ENCODE measurements at regions not wholly inside any gene's neighbourhood (a gene's known extent, or its start where the extent isn't known, plus 50 kb on each side); places are given as distances from the start of the nearest gene placed in this dataset.

DNA sequence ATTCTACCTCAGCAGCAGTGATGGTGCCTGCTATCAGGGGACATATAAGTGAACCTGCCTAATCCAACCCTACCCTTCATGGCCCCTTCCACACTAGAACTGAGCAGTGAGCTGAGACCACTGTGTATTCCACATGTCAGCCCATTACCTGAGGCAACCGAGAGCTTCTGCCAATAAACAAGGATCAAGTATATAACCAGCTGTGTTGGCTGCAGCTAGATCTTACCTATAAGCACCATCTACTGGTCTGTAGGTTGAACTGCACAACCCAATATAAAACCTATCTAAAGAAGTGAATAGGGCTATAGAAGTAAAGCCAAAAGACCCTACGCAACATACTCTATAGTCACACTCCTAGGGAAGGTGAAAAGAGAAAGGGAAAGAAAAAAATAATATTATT, 376.9 kb downstream of the HHIPL2 start:
- DNase-seq (ENCODE audit: low spot score) = peak; percentile 31
- in situ Hi-C loops (cut with MboI; ENCODE audit: low sequenced_read_pairs, unreplicated experiment) = loop anchor here (25.0 kb wide), 2 partner anchors 434 to 684 kb away; partner anchors contain the start of gene DUSP10
- TF ChIP-seq, protein P1, sequence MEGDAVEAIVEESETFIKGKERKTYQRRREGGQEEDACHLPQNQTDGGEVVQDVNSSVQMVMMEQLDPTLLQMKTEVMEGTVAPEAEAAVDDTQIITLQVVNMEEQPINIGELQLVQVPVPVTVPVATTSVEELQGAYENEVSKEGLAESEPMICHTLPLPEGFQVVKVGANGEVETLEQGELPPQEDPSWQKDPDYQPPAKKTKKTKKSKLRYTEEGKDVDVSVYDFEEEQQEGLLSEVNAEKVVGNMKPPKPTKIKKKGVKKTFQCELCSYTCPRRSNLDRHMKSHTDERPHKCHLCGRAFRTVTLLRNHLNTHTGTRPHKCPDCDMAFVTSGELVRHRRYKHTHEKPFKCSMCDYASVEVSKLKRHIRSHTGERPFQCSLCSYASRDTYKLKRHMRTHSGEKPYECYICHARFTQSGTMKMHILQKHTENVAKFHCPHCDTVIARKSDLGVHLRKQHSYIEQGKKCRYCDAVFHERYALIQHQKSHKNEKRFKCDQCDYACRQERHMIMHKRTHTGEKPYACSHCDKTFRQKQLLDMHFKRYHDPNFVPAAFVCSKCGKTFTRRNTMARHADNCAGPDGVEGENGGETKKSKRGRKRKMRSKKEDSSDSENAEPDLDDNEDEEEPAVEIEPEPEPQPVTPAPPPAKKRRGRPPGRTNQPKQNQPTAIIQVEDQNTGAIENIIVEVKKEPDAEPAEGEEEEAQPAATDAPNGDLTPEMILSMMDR (IDR thresholded peaks at IDR 0.05; ENCODE audit: borderline replicate concordance, control extremely low read depth, extremely low read depth, insufficient read depth, missing control alignments) = peak; percentile 51

DNA sequence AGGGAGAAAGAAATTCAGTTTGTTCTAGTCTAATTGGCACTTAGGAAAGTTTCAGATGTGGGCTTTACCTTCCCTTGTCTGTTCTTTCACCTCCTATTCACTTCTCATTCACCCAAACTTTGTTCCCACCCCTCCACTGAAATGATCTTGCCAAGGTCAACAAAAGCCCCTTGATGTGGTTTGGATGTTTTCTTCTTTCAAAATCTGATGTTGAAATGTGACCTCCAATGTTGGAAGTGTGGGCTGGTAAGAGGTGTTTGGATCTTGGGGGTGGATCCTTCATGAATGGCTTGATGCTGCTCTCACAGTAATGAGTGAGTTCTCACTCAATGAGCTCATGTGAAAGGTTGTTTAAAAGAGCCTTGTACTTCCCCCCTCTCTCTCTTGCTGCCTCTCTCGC, 379.3 kb downstream of the HHIPL2 start:
- no peak for DNase-seq (ENCODE audit: low spot score)
- TF ChIP-seq, protein P1 (IDR thresholded peaks at IDR 0.05; ENCODE audit: borderline replicate concordance, control extremely low read depth, extremely low read depth, insufficient read depth, missing control alignments) = no peak
- in situ Hi-C loops (cut with MboI; ENCODE audit: low sequenced_read_pairs, unreplicated experiment) = loop anchor here (25.0 kb wide), 2 partner anchors 431 to 681 kb away; partner anchors contain the start of gene DUSP10

DNA sequence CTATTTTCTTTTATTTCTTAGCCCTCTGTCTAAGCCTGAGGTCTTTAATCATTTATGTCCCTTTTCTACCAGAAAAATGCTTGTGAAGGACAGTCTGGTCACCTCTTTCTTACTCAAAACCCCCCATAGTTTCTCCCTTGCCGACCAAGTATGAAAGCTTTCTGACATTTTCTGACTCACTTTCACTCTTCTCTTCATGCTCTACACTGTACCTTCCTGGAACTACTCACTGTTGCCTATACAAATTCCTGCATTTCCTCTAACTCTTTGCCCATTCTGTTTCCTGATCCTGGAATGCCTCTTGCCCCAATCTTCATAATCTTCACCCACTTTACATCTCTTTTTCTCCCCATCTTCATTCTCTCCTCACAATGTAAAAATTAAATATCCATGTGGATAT, 380.0 kb downstream of the HHIPL2 start:
- in situ Hi-C loops (cut with MboI; ENCODE audit: low sequenced_read_pairs, unreplicated experiment) = loop anchor here (25.0 kb wide), 2 partner anchors 431 to 681 kb away; partner anchors contain the start of gene DUSP10
- DNase-seq (ENCODE audit: low spot score) = no peak
- TF ChIP-seq, protein P1 (IDR thresholded peaks at IDR 0.05; ENCODE audit: borderline replicate concordance, control extremely low read depth, extremely low read depth, insufficient read depth, missing control alignments) = no peak

DNA sequence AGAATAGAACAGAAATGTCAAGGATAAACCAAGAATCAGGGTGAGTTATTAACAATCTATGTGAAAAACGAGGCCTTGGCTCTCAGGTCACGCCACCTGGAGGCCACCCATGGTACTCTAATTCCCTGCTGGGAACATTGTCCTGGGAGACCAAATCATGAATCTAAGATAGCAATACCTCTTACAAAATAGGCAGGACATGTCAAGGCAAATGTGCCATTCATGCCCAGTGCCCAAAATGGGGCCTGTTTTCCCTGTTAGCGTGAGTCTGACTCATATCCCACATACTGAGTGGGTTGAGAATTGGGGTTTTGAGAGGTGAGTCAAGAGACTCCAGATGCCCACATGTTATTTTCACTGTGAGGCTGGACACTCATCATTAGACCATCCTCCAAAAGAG, 380.8 kb downstream of the HHIPL2 start:
- in situ Hi-C loops (cut with MboI; ENCODE audit: low sequenced_read_pairs, unreplicated experiment) = loop anchor here (25.0 kb wide), 2 partner anchors 430 to 680 kb away; partner anchors contain the start of gene DUSP10
- TF ChIP-seq, protein P1 (IDR thresholded peaks at IDR 0.05; ENCODE audit: borderline replicate concordance, control extremely low read depth, extremely low read depth, insufficient read depth, missing control alignments) = peak; percentile 38
- peak; percentile 21 for DNase-seq (ENCODE audit: low spot score)

DNA sequence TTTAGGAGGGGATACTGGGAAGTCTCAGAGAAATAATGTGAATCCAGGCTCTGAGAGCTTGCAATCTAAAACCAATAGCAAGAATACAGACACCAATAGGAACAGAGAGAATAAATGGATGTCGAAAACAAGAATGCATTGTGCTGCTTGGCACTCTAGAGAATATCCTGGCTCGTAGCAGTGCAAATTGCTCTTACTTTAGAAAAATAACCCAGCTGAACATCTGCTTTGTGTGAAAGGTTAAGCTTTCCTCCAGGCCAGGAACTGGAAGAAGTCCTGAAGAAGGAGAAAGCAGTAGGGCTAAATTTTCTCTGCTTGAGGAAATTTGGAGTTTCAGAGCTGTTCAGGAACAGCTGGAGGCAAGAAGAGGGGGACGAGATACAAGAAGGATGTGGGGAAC, 382.3 kb downstream of the HHIPL2 start:
- TF ChIP-seq, protein P1 (IDR thresholded peaks at IDR 0.05; ENCODE audit: borderline replicate concordance, control extremely low read depth, extremely low read depth, insufficient read depth, missing control alignments) = no peak
- in situ Hi-C loops (cut with MboI; ENCODE audit: low sequenced_read_pairs, unreplicated experiment) = loop anchor here (25.0 kb wide), 2 partner anchors 428 to 678 kb away; partner anchors contain the start of gene DUSP10
- no peak for DNase-seq (ENCODE audit: low spot score)

DNA sequence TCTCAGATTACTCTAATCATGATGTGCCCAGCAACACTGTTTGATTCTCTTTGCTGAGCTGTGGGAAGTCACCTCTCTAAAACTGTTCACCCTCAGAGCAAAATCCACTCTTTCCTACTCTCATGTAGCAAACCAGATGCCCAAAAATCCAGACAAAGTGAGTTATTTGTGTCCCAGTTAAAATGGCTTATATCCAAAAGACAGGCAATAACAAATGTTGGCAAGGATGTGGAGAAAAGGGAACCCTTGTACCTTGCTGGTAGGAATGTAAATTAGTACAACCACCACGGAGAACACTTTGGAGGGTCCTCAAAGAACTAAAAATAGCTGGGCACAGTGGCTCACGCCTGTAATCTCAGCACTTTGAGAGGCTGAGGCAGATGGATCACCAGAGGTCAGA, 384.0 kb downstream of the HHIPL2 start:
- DNase-seq (ENCODE audit: low spot score) = no peak
- in situ Hi-C loops (cut with MboI; ENCODE audit: low sequenced_read_pairs, unreplicated experiment) = loop anchor here (25.0 kb wide), 2 partner anchors 427 to 677 kb away; partner anchors contain the start of gene DUSP10
- TF ChIP-seq, protein P1 (IDR thresholded peaks at IDR 0.05; ENCODE audit: borderline replicate concordance, control extremely low read depth, extremely low read depth, insufficient read depth, missing control alignments) = no peak

All from GM13976 (cell line).